Naive thymus-derived CD4-positive, alpha-beta T cell (primary cell): ENCODE measurements at regions not wholly inside any gene's neighbourhood (a gene's known extent, or its start where the extent isn't known, plus 50 kb on each side); places are given as distances from the start of the nearest gene placed in this dataset.

Source experiments
- ATAC-seq: fragments of 150-1000 bp; cut with Tn5 transposase; 2 replicates; pipeline ENCODE4 v1.10.0; 2021; ENCODE audit warnings: mild to moderate bottlenecking, moderate library complexity
- CTCF ChIA-PET: fragments of 350-600 bp; sonication (Branson Sonifier 250); formaldehyde crosslinking; loops from one replicate; lab custom pipeline; 2021; ENCODE audit warnings: antibody characterized with exemption; lab: Charles Lee
- POLR2A ChIA-PET: fragments of 350-600 bp; sonication (Branson Sonifier 250); formaldehyde crosslinking; loops from one replicate; lab custom pipeline; 2021; ENCODE audit warnings: antibody characterized with exemption, inconsistent platforms; lab: Charles Lee
- DNase-seq, 9 donors: peaks; one replicate each; pipeline versions ENCODE4 v3.0.0 to v3.0.0-alpha.2; 2020 to 2022; ENCODE audit warnings: mixed read lengths in 1 of 9
- H3K27ac ChIP-seq: one replicate; pipeline ENCODE4 v1.7.0; 2013; ENCODE audit warnings: mild to moderate bottlenecking, low read depth, low read length, moderate library complexity
- H3K27me3 ChIP-seq, 2 donors: one replicate each; pipeline ENCODE4 v1.7.0; 2013; ENCODE audit warnings: low read length in 2 of 2, mild to moderate bottlenecking in 2 of 2, moderate library complexity in 2 of 2; ENCODE audit not compliant: control insufficient read depth in 2 of 2, insufficient read depth in 2 of 2
- H3K36me3 ChIP-seq, 3 experiments: 1 replicate in 2 of 3; 2 replicates in 1 of 3; pipeline ENCODE4 v1.7.0; 2013; ENCODE audit warnings: low read length in 3 of 3, mild to moderate bottlenecking in 3 of 3, moderate library complexity in 1 of 3; ENCODE audit not compliant: insufficient read depth in 3 of 3, control insufficient read depth in 2 of 3
- H3K4me1 ChIP-seq, 2 donors: one replicate each; pipeline ENCODE4 v1.7.0; 2013; ENCODE audit warnings: low read length in 2 of 2, mild to moderate bottlenecking in 2 of 2, moderate library complexity in 1 of 2; ENCODE audit not compliant: control insufficient read depth in 2 of 2, insufficient read depth in 2 of 2
- H3K4me3 ChIP-seq: 2 replicates; pipeline ENCODE4 v1.7.0; 2013; ENCODE audit warnings: mild to moderate bottlenecking, low read length
- H3K9me3 ChIP-seq, 3 experiments: 1 replicate in 2 of 3; 2 replicates in 1 of 3; pipeline ENCODE4 v1.7.0; 2013; ENCODE audit warnings: low read length in 3 of 3; ENCODE audit not compliant: control insufficient read depth in 2 of 3
- H3K27ac Mint-ChIP-seq, 9 donors: one replicate each; pipeline ENCODE4 v1.8.0; 2020 to 2022; ENCODE audit warnings: mixed read lengths in 9 of 9, mild to moderate bottlenecking in 8 of 9, moderate library complexity in 5 of 9, inconsistent platforms in 2 of 9
- H3K27me3 Mint-ChIP-seq, 5 donors: one replicate each; pipeline ENCODE4 v1.8.0; 2021 to 2022; ENCODE audit warnings: mixed read lengths in 5 of 5, mild to moderate bottlenecking in 1 of 5
- H3K36me3 Mint-ChIP-seq, 5 donors: one replicate each; pipeline ENCODE4 v1.8.0; 2020 to 2022; ENCODE audit warnings: mixed read lengths in 5 of 5, mild to moderate bottlenecking in 3 of 5, inconsistent platforms in 1 of 5
- H3K4me1 Mint-ChIP-seq, 7 donors: one replicate each; pipeline ENCODE4 v1.8.0; 2020 to 2022; ENCODE audit warnings: mixed read lengths in 7 of 7, mild to moderate bottlenecking in 3 of 7, inconsistent platforms in 1 of 7
- H3K4me3 Mint-ChIP-seq, 10 donors: one replicate each; pipeline ENCODE4 v1.8.0; 2020 to 2022; ENCODE audit warnings: mild to moderate bottlenecking in 10 of 10, mixed read lengths in 10 of 10, moderate library complexity in 6 of 10, inconsistent platforms in 2 of 10
- H3K9me3 Mint-ChIP-seq, 11 donors: one replicate each; pipeline ENCODE4 v1.8.0; 2020 to 2022; ENCODE audit warnings: mixed read lengths in 11 of 11, mild to moderate bottlenecking in 4 of 11, inconsistent platforms in 1 of 11, moderate library complexity in 1 of 11
- intact Hi-C, 2 donors: fragments of 100-400 bp; cut with micrococcal nuclease; formaldehyde crosslinking; loops; one replicate each; pipeline ENCODE4 v1.15.1; 2023

GRCh38 chr15:29563112-29563511 is 259.2 kb downstream of the TJP1 start:
- H3K27me3 Mint-ChIP-seq = peaks cover 14 to 61% (median 50%) of the 10 kb centered on the region in 5 donors
- peaks cover 0 to 13% (median 0%) of the 10 kb centered on the region in 5 donors for H3K36me3 Mint-ChIP-seq
- peaks cover 0 to 5% (median 0%) of the 10 kb centered on the region in 7 donors for H3K4me1 Mint-ChIP-seq
- ChIA-PET POLR2A (no interaction called here), CTCF (interaction anchor here (0.7 kb wide), 1 partner anchor 13 kb away, joined by 3 read pairs; no protein-coding TSS in a partner anchor)
- H3K27ac Mint-ChIP-seq = no peak overlapping the region
- intact Hi-C loops = no loop called here
- ATAC-seq (no peak), DNase-seq (no peak)
- Histone ChIP-seq H3K9me3 (no peaks in the 10 kb centered on the region), H3K4me3 (no peak overlapping the region), H3K36me3 (no peaks in the 10 kb centered on the region), H3K27ac (no peak overlapping the region), H3K4me1 (no peaks in the 10 kb centered on the region), H3K27me3 (peaks cover 0 to 4% of the 10 kb centered on the region in 2 donors)
- H3K9me3 Mint-ChIP-seq = peaks cover 0 to 27% (median 9%) of the 10 kb centered on the region in 11 donors
- H3K4me3 Mint-ChIP-seq = no peak overlapping the region

GRCh38 chr15:29560896-29561295 is 261.4 kb downstream of the TJP1 start:
- DNase-seq = no peak
- intact Hi-C loops = no loop called here
- peaks cover 0 to 54% (median 42%) of the 10 kb centered on the region in 5 donors for H3K27me3 Mint-ChIP-seq
- no peaks in the 10 kb centered on the region for H3K4me1 ChIP-seq
- no peak overlapping the region for H3K4me3 ChIP-seq
- peaks cover 0 to 13% (median 0%) of the 10 kb centered on the region in 5 donors for H3K36me3 Mint-ChIP-seq
- no peak overlapping the region for H3K27ac ChIP-seq
- H3K9me3 ChIP-seq = no peaks in the 10 kb centered on the region
- CTCF ChIA-PET = no interaction called here
- POLR2A ChIA-PET = no interaction called here
- no peak overlapping the region for H3K4me3 Mint-ChIP-seq
- ATAC-seq = no peak
- H3K27ac Mint-ChIP-seq = no peak overlapping the region
- H3K4me1 Mint-ChIP-seq = peaks cover 0 to 5% (median 0%) of the 10 kb centered on the region in 7 donors
- no peaks in the 10 kb centered on the region for H3K27me3 ChIP-seq
- peaks cover 0 to 27% (median 8%) of the 10 kb centered on the region in 11 donors for H3K9me3 Mint-ChIP-seq
- no peaks in the 10 kb centered on the region for H3K36me3 ChIP-seq

DNA sequence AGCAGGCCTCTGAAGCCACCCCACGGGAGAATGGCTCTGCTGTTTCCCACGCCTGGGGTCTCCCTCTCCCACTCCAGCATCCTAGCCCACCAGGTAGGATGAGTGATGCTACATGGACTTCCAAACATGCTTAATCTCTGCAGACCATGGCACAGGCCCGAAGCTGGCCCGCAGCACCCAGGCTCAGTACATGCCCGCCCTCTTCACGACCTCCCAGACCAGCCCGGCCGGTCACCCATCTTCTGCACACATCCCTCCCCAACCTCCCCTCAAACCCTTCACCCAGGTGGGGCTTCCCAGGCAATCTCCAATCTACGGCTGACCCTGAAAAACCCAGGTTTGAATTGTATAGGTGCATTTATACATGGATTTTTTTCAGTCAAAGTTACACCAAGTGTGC is 264.0 kb downstream of the TJP1 start:
- H3K36me3 ChIP-seq = no peaks in the 10 kb centered on the region
- no peaks in the 10 kb centered on the region for H3K4me1 ChIP-seq
- intact Hi-C loops = no loop called here
- no peaks in the 10 kb centered on the region for H3K27me3 ChIP-seq
- no peak overlapping the region for H3K4me3 ChIP-seq
- H3K4me1 Mint-ChIP-seq = peaks cover 0 to 5% (median 0%) of the 10 kb centered on the region in 7 donors
- ATAC-seq (no peak), DNase-seq (no peak)
- no peak overlapping the region for H3K27ac Mint-ChIP-seq
- H3K9me3 ChIP-seq = no peaks in the 10 kb centered on the region
- H3K27me3 Mint-ChIP-seq = peaks cover 0 to 54% (median 29%) of the 10 kb centered on the region in 5 donors
- POLR2A ChIA-PET = interaction anchor here (0.6 kb wide), 1 partner anchor 98 kb away, joined by 3 read pairs; no protein-coding TSS in a partner anchor
- no peak overlapping the region for H3K4me3 Mint-ChIP-seq
- CTCF ChIA-PET = no interaction called here
- peaks cover 0 to 17% (median 0%) of the 10 kb centered on the region in 5 donors for H3K36me3 Mint-ChIP-seq
- H3K27ac ChIP-seq = no peak overlapping the region
- H3K9me3 Mint-ChIP-seq = peaks cover 0 to 19% (median 8%) of the 10 kb centered on the region in 11 donors

GRCh38 chr15:29557171-29557570 is 265.1 kb downstream of the TJP1 start:
- CTCF ChIA-PET = no interaction called here
- Mint-ChIP-seq H3K36me3 (peaks cover 0 to 17% (median 0%) of the 10 kb centered on the region in 5 donors), H3K4me3 (no peak overlapping the region)

GRCh38 chr15:29556380-29556779 is 265.9 kb downstream of the TJP1 start:
- ATAC-seq = no peak

More at GRCh38 chr15:29557171-29557570, 265.1 kb downstream of the TJP1 start:
- Mint-ChIP-seq H3K27ac (no peak overlapping the region), H3K4me1 (peaks cover 0 to 5% (median 0%) of the 10 kb centered on the region in 7 donors), H3K27me3 (peaks cover 0 to 53% (median 26%) of the 10 kb centered on the region in 5 donors), H3K9me3 (peaks cover 0 to 15% (median 4%) of the 10 kb centered on the region in 11 donors)
- DNase-seq = no peak
- no peaks in the 10 kb centered on the region for H3K27me3 ChIP-seq
- intact Hi-C loops = no loop called here
- no peaks in the 10 kb centered on the region for H3K36me3 ChIP-seq
- no peak overlapping the region for H3K27ac ChIP-seq
- no peaks in the 10 kb centered on the region for H3K4me1 ChIP-seq
- POLR2A ChIA-PET = no interaction called here
- no peaks in the 10 kb centered on the region for H3K9me3 ChIP-seq
- H3K4me3 ChIP-seq = no peak overlapping the region
- ATAC-seq = no peak

DNA sequence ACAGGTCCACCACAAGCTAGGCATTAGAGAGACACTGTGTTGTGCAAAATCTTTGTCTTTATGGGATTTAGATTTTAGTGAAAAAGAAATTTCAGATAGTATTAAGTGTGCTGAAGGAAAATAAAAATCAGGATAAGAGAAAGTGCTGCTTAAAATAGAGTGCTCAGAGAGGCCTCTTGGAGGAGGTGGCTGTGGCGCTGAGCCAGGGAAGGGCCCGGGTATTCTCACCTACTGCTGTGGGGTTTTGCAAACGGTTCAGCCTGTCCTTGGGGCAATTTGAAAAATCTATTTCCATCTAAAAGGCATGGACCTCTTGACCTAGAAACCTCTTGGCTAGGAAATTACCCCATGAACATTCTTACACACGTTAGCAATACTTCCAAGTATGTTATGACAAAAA is 267.7 kb downstream of the TJP1 start:
- peaks cover 0 to 62% (median 22%) of the 10 kb centered on the region in 5 donors for H3K27me3 Mint-ChIP-seq
- H3K9me3 ChIP-seq = no peaks in the 10 kb centered on the region
- H3K36me3 ChIP-seq = no peaks in the 10 kb centered on the region
- H3K27me3 ChIP-seq = no peaks in the 10 kb centered on the region
- DNase-seq (no peak), ATAC-seq (no peak)
- intact Hi-C loops = no loop called here
- H3K4me3 Mint-ChIP-seq = no peak overlapping the region
- H3K4me1 ChIP-seq = no peaks in the 10 kb centered on the region
- CTCF ChIA-PET = no interaction called here
- no peak overlapping the region for H3K27ac Mint-ChIP-seq
- peaks cover 0 to 12% (median 2%) of the 10 kb centered on the region in 11 donors for H3K9me3 Mint-ChIP-seq
- POLR2A ChIA-PET = no interaction called here
- no peak overlapping the region for H3K27ac ChIP-seq
- H3K4me1 Mint-ChIP-seq = peaks cover 0 to 5% (median 0%) of the 10 kb centered on the region in 7 donors
- H3K4me3 ChIP-seq = no peak overlapping the region
- H3K36me3 Mint-ChIP-seq = peaks cover 0 to 10% (median 0%) of the 10 kb centered on the region in 5 donors

More at GRCh38 chr15:29556380-29556779, 265.9 kb downstream of the TJP1 start:
- Histone ChIP-seq H3K27me3 (no peaks in the 10 kb centered on the region), H3K27ac (no peak overlapping the region), H3K36me3 (no peaks in the 10 kb centered on the region), H3K9me3 (no peaks in the 10 kb centered on the region), H3K4me3 (no peak overlapping the region), H3K4me1 (no peaks in the 10 kb centered on the region)
- CTCF ChIA-PET = no interaction called here
- peaks cover 0 to 12% (median 4%) of the 10 kb centered on the region in 11 donors for H3K9me3 Mint-ChIP-seq
- H3K4me3 Mint-ChIP-seq = no peak overlapping the region
- peaks cover 0 to 17% (median 0%) of the 10 kb centered on the region in 5 donors for H3K36me3 Mint-ChIP-seq
- peaks cover 0 to 60% (median 25%) of the 10 kb centered on the region in 5 donors for H3K27me3 Mint-ChIP-seq
- POLR2A ChIA-PET = no interaction called here
- no peak for DNase-seq
- peaks cover 0 to 5% (median 0%) of the 10 kb centered on the region in 7 donors for H3K4me1 Mint-ChIP-seq
- intact Hi-C loops = no loop called here
- H3K27ac Mint-ChIP-seq = no peak overlapping the region
